ENCODE measurements at regions not wholly inside any gene's neighbourhood (a gene's known extent, or its start where the extent isn't known, plus 50 kb on each side); places are given as distances from the start of the nearest gene placed in this dataset.
"Not testable (repeated sequence)": the region's sequence is repeated elsewhere in the genome, so short reads cannot be mapped to it uniquely, and the experiment has no call there.

DNA sequence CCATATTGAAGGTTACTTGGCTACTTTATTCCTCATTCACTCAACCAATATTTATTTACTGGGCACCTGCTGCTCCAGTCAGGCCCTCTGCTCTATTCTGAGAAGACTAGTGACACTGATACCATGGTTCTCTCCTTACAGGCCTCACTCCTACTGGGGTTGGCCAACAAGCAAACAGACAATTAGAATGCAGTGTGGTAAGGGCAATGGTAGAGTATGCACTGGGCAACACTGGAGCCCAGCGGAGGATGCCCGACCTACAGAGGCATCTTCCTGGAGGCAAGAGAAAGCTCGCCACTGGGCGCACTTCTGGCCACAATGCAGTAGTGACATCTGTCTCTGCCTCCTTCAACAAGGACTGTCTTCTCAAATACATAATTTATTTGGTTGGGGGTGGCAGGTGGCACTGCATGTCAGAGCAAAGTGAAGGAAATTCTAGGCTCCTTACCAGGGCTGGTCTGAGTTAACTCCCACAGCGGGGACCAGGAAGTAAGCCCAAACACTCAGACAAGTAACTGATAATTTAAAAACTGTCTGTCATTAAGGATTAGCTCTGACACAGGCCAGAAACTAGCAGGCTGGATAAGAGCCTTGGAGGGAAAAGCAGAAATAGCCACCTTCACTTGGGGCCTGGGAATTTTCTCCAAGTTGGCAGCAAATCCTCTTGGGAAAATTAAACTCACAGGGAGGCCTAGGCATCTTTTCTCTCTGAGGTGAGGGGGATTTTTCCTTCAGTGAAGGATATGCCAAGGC lies 150.7 kb upstream of the EOLA2 start:
- Histone ChIP-seq H3K9me3 (no peaks in the 10 kb centered on the region), H3K36me3 (ENCODE audit: insufficient read depth in 1 of 2, low read depth in 1 of 2) (no peaks in the 10 kb centered on the region), H3K27me3 (ENCODE audit: insufficient read depth in 3 of 3, low read length in 2 of 3) (no peaks in the 10 kb centered on the region), H3K4me3 (no peak overlapping the region), H3K4me1 (peaks cover under 1% of the 10 kb centered on the region), H3K27ac (peak overlapping the region; percentile 74)
- peak; percentile 89 to 98 (median 96) for ATAC-seq
- no peak for DNase-seq
- TF ChIP-seq CTCF (IDR thresholded peaks at IDR 0.05) = no peak
- 31 to 59% (median 51%) methylated on average over 4 to 5 of the region's 5 CpGs for WGBS, 3 donors
- intact Hi-C loops (cut with DNase I) = no loop called here

DNA sequence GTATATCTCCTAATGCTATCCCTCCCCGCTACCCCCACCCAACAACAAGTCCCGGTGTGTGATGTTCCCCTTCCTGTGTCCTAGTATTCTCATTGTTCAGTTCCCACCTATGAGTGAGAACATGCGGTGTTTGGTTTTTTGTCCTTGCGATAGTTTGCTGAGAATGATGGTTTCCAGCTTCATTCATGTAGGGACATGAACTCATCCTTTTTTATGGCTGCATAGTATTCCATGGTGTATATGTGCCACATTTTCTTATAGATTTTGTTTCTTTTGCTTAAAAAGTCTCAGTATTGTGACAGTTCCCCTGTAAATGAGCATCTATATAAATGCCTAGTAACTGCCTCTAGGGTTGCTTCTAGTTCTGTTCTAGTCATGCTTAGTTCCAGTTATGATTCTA lies 153.0 kb upstream of the EOLA2 start:
- WGBS, 3 donors = 93 to 99% (median 98%) methylated on average over 4 of the region's 4 CpGs
- ATAC-seq; H3K27me3 ChIP-seq (ENCODE audit: insufficient read depth in 3 of 3, low read length in 2 of 3); DNase-seq; H3K9me3 ChIP-seq; intact Hi-C loops (cut with DNase I); H3K36me3 ChIP-seq (ENCODE audit: insufficient read depth in 1 of 2, low read depth in 1 of 2); H3K4me3 ChIP-seq; H3K27ac ChIP-seq: not testable (repeated sequence)
- peaks cover 10% of the 10 kb centered on the region for H3K4me1 ChIP-seq

DNA sequence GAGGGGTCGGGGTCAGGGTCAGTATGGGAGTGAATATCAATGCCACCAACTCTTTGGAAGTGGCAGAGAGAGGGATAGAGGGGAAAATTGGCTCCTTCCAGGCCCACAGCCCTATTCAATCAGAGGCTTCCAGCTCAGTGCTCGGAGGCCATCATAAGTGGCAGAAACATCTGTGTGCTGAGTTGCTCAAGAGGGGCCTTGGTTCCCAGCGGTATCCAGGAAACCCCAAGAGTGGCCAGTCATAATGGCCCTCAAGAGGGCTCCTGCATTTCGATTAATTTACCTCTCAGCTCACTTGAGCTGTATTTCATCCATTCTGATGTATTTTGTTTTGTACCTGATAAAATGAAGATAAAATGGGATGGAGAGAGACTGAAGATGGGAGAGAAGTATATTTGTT lies 154.3 kb upstream of the EOLA2 start:
- Histone ChIP-seq H3K27ac (no peak overlapping the region), H3K4me3 (no peak overlapping the region), H3K27me3 (ENCODE audit: insufficient read depth in 3 of 3, low read length in 2 of 3) (no peaks in the 10 kb centered on the region), H3K4me1 (peaks cover 10% of the 10 kb centered on the region), H3K9me3 (no peaks in the 10 kb centered on the region), H3K36me3 (ENCODE audit: insufficient read depth in 1 of 2, low read depth in 1 of 2) (no peaks in the 10 kb centered on the region)
- intact Hi-C loops (cut with DNase I) = no loop called here
- ATAC-seq (no peak), DNase-seq (no peak)
- 59 to 93% (median 79%) methylated on average over 4 of the region's 4 CpGs for WGBS, 3 donors
- TF ChIP-seq CTCF (IDR thresholded peaks at IDR 0.05) = no peak

GRCh38 chrX:150094375-150094774 lies 156.1 kb upstream of the EOLA2 start:
- Histone ChIP-seq H3K4me1 (peaks cover 10% of the 10 kb centered on the region), H3K4me3 (no peak overlapping the region), H3K9me3 (no peaks in the 10 kb centered on the region), H3K27me3 (ENCODE audit: insufficient read depth in 3 of 3, low read length in 2 of 3) (no peaks in the 10 kb centered on the region), H3K27ac (no peak overlapping the region), H3K36me3 (ENCODE audit: insufficient read depth in 1 of 2, low read depth in 1 of 2) (no peaks in the 10 kb centered on the region)
- ATAC-seq = peak in 2 of 4 donors; percentile 57 to 62
- TF ChIP-seq CTCF (IDR thresholded peaks at IDR 0.05) = no peak
- WGBS, 3 donors = 0 to 13% (median 13%) methylated on average over 1 of the region's 1 CpG
- intact Hi-C loops (cut with DNase I) = no loop called here
- DNase-seq = peak in 1 of 2 donors; percentile 24

GRCh38 chrX:150094996-150095395 lies 156.7 kb upstream of the EOLA2 start:
- no peaks in the 10 kb centered on the region for H3K27me3 ChIP-seq (ENCODE audit: insufficient read depth in 3 of 3, low read length in 2 of 3)
- H3K4me3 ChIP-seq = no peak overlapping the region
- intact Hi-C loops (cut with DNase I) = no loop called here
- DNase-seq = no peak
- H3K36me3 ChIP-seq (ENCODE audit: insufficient read depth in 1 of 2, low read depth in 1 of 2) = no peaks in the 10 kb centered on the region
- ATAC-seq = no peak
- H3K9me3 ChIP-seq = no peaks in the 10 kb centered on the region
- no peak for TF ChIP-seq CTCF (IDR thresholded peaks at IDR 0.05)
- no peak overlapping the region for H3K27ac ChIP-seq
- peaks cover 10% of the 10 kb centered on the region for H3K4me1 ChIP-seq
